ENCODE measurements at regions not wholly inside any gene's neighbourhood (a gene's known extent, or its start where the extent isn't known, plus 50 kb on each side); places are given as distances from the start of the nearest gene placed in this dataset.
"Not testable (repeated sequence)": the region's sequence is repeated elsewhere in the genome, so short reads cannot be mapped to it uniquely, and the experiment has no call there.

GRCh38 chr3:20316238-20316637 is 130.2 kb upstream of the SGO1 start:
- DNase-seq = no peak

GRCh38 chr3:20310629-20311028 is 124.6 kb upstream of the SGO1 start:
- no peak for DNase-seq

DNA sequence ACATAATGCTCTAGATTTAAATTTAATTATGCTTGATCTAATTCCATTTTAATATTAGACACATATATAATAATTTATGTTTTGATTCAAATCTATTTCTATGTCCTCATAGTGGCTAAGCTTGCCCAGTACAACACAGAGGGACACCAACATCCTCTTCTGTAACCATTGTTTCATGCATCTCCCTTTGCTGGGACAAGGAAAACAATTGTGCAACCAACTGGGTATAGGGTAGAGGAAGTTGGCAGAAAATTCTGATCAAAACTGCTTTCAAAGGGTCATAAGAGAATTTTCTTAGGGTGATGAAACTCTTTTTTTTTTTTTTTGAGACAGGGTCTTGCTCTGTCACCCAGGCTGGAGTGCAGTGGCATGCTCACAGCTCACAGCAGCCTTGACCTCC is 121.4 kb upstream of the SGO1 start:
- no peak for DNase-seq

- DNase-seq = no peak
These were observed 119.6 kb upstream of the SGO1 start for GRCh38 chr3:20305647-20306046.

DNA sequence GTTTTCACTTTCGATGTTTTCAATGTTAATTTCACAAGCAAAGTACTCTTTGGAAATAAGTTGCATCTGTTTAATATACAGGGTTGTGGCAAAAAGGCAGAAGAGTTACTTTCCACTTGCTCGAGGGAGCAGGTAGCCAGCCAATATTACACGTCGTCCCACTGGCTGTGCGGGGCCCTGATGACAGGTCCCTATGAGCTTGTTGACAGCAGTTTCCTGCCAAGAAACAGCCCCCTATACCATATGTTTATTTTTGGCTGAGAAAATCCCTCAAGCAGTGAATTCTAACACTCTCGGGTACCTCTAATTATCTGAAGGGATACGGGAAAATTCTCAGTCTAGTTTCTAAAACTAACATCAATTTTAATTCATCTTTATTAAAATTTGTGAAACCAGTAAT is 116.8 kb upstream of the SGO1 start:
- no peak for DNase-seq

GRCh38 chr3:20288050-20288449 is 102.0 kb upstream of the SGO1 start:
- DNase-seq = no peak

GRCh38 chr3:20280257-20280656 is 94.3 kb upstream of the SGO1 start:
- DNase-seq = no peak

DNA sequence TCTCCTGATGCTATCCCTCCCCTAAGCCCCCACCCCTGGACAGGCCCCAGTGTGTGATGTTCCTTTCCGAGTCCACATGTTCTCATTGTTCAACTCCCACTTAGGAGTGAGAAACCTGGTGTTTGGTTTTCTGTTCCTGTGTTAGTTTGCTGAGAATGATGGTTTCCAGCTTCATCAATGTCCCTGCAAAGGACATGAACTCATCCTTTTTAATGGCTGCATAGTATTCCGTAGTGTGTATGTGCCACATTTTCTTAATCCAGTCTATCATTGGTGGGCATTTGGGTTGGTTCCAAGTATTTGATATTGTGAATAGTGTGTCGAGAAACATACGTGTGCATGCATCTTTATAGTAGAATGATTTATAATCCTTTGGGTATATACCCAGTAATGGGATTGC is 80.0 kb upstream of the SGO1 start:
- DNase-seq = not testable (repeated sequence)

DNA sequence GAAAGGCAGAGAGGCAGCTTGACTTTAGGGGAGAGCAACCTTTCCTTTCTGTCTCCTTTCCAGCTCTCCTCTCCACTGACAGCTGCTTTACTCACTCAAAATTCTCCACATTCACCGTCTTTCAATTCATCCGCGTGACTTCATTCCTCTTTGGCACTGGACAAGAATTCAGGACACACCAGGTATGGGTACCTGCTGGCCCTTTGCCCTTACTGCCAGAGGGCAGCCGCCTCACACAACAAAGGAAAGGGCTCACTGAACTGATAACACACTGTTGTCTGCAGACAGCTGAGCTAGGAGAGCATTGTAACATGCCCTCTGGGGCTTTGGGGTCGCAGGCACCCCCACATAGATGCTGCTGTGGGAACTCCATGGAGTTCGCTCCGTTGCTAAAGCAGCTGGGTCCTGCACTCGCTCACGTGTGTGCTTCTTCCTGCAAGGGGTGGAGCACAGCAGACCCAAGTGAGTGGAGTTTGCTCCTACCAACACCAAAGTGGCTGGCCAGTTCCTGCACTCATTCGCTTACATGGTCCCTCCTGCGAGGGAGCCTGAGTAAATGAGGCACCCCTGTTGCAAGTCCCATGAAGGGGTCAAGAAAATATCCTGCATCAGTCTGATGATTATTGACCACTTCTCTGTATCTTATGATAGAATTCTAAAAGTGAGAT is 79.0 kb upstream of the SGO1 start:
- no peak for DNase-seq

GRCh38 chr3:20258371-20258770 is 72.4 kb upstream of the SGO1 start:
- DNase-seq = no peak

GRCh38 chr3:20256144-20256543 is 70.1 kb upstream of the SGO1 start:
- DNase-seq = no peak

GRCh38 chr3:20254268-20255117 is 68.5 kb upstream of the SGO1 start:
- no peak for DNase-seq

GRCh38 chr3:20250786-20251185 is 64.8 kb upstream of the SGO1 start:
- DNase-seq = no peak

- no peak for DNase-seq
These were observed 64.3 kb upstream of the SGO1 start for GRCh38 chr3:20250314-20250713.

- DNase-seq = no peak
These were observed 60.7 kb upstream of the SGO1 start for GRCh38 chr3:20246662-20247061.

- DNase-seq = no peak
These were observed 59.8 kb upstream of the SGO1 start for GRCh38 chr3:20245781-20246180.

GRCh38 chr3:20240154-20240883 is 54.3 kb upstream of the SGO1 start:
- no peak for DNase-seq

DNA sequence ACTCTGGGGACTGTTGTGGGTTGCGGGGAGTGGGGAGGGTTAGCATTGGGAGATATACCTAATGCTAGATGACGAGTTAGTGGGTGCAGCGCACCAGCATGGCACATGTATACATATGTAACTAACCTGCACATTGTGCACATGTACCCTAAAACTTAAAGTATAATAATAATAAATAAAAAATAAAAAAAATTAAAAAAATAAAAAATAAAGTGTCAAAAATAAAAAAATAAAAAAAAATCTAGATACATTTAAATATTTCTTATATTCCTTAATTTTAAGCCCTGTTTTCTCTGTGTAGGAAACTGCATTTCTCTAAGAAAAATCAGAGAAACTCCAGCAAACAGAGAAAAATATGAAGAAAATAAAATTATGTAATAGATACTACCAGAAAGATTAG is 52.2 kb upstream of the SGO1 start:
- DNase-seq = not testable (repeated sequence)

DNA sequence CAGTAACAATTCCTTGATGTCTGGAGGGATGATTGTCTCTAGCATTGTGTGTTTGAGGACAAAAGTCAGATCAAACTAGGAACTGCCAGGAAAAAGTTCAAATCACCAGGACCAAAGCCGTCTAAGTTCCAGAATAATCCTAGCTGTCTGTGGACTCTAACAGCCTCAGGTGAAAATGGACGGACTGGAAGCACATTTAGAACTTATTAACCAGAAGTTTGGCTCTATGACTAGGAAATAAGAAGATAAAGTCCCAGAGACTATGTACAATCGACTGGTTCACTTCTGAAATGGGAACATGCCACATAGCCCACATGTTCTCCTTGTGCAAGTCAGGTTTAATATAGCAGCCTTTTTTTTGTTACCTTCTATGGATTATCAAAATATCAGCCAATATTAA is 50.6 kb upstream of the SGO1 start:
- no peak for DNase-seq
